ENCODE measurements at regions not wholly inside any gene's neighbourhood (a gene's known extent, or its start where the extent isn't known, plus 50 kb on each side); places are given as distances from the start of the nearest gene placed in this dataset.

DNA sequence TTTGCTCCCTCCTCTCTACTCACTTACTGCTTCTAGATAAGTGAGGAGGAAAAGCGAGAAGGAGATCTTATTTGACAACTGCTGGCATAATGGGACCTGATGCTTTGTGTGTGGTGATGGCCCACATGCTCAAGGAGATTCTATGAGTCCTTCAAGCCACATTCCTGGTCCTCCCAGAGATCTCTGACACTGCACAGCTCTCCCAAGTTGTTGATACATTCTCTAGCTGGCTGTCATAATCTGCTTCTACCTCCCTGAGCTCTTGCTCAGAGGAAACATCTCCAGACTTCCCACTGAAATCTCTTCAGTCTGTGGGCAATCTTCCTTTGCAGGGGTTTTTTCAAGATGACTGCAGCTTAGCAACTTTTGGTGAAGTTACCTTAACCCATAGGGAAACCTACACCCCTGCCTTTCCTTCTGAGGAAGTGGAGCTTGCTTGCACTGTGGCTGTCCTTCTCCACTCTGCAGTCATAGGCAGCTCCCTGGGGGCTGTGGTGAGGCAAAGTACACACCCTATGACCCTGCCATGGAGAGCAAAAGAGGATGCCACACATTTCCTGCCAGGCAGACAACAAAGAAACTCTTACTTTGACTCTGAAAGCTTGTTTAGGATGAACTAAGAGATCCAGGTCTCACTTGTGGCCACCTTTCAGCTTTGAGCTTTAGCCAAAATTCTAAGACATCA lies 163.8 kb downstream of the TMEM38B start:
- H3K27ac ChIP-seq: no peak overlapping the region
- no peak overlapping the region for H3K4me3 ChIP-seq
- no peaks in the 10 kb centered on the region for H3K9me2 ChIP-seq (replicated peaks; ENCODE audit: insufficient read depth)
- no peaks in the 10 kb centered on the region for H3K36me3 ChIP-seq (replicated peaks; ENCODE audit: insufficient read depth, low read depth)
- H3K79me2 ChIP-seq: no peaks in the 10 kb centered on the region
- H3K9me3 ChIP-seq (ENCODE audit: low read depth): no peaks in the 10 kb centered on the region
- no peaks in the 10 kb centered on the region for H3K4me1 ChIP-seq (ENCODE audit: insufficient read depth)
- no peaks in the 10 kb centered on the region for H3K27me3 ChIP-seq
- no peak for DNase-seq (ENCODE audit: low spot score)
- H2AFZ ChIP-seq: no peak overlapping the region
- H3K4me2 ChIP-seq: no peak overlapping the region
- TF ChIP-seq EZH2 (IDR thresholded peaks at IDR 0.05; ENCODE audit: borderline replicate concordance): no peak
- TF ChIP-seq, protein P1, sequence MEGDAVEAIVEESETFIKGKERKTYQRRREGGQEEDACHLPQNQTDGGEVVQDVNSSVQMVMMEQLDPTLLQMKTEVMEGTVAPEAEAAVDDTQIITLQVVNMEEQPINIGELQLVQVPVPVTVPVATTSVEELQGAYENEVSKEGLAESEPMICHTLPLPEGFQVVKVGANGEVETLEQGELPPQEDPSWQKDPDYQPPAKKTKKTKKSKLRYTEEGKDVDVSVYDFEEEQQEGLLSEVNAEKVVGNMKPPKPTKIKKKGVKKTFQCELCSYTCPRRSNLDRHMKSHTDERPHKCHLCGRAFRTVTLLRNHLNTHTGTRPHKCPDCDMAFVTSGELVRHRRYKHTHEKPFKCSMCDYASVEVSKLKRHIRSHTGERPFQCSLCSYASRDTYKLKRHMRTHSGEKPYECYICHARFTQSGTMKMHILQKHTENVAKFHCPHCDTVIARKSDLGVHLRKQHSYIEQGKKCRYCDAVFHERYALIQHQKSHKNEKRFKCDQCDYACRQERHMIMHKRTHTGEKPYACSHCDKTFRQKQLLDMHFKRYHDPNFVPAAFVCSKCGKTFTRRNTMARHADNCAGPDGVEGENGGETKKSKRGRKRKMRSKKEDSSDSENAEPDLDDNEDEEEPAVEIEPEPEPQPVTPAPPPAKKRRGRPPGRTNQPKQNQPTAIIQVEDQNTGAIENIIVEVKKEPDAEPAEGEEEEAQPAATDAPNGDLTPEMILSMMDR (IDR thresholded peaks at IDR 0.05; ENCODE audit: poor library complexity): no peak
- no peak for TF ChIP-seq EZH2phosphoT487 (IDR thresholded peaks at IDR 0.05; ENCODE audit: low read depth, severe bottlenecking, unreplicated experiment)
- H4K20me1 ChIP-seq (ENCODE audit: insufficient read depth, poor library complexity, severe bottlenecking): no peaks in the 10 kb centered on the region
- 89% methylated on average over 1 of the region's 1 CpG for whole genome bisulfite sequencing (ENCODE audit: low lambda C conversion rate, missing lambda C conversion rate)

DNA sequence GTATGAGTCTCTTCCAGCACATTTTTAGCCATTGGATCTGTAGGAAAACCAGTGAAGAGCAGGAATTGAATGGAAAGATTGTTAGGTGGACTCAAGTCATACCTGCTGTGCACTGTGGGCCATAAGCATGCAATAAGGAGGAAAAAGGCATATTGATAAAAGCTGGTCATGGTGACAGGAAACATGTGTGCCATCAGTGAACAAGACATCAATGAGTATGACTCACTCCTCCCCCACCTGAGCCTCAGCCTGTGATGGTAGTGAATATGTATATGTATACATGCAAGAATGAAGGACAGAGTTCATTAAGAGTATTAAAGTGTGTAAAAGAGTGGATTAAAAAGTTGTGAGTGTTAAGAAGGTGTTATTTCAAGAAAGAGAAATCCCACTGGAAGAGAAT lies 164.5 kb downstream of the TMEM38B start:
- H3K4me1 ChIP-seq (ENCODE audit: insufficient read depth): no peaks in the 10 kb centered on the region
- H3K4me2 ChIP-seq: no peak overlapping the region
- no peak overlapping the region for H3K4me3 ChIP-seq
- no peak overlapping the region for H3K27ac ChIP-seq
- TF ChIP-seq EZH2phosphoT487 (IDR thresholded peaks at IDR 0.05; ENCODE audit: low read depth, severe bottlenecking, unreplicated experiment) (no peak), EZH2 (IDR thresholded peaks at IDR 0.05; ENCODE audit: borderline replicate concordance) (no peak)
- TF ChIP-seq, protein P1 (IDR thresholded peaks at IDR 0.05; ENCODE audit: poor library complexity): no peak
- H3K79me2 ChIP-seq: no peaks in the 10 kb centered on the region
- H3K9me3 ChIP-seq (ENCODE audit: low read depth): no peaks in the 10 kb centered on the region
- no peak overlapping the region for H2AFZ ChIP-seq
- no peaks in the 10 kb centered on the region for H3K36me3 ChIP-seq (replicated peaks; ENCODE audit: insufficient read depth, low read depth)
- H3K27me3 ChIP-seq: no peaks in the 10 kb centered on the region
- no peaks in the 10 kb centered on the region for H3K9me2 ChIP-seq (replicated peaks; ENCODE audit: insufficient read depth)
- DNase-seq (ENCODE audit: low spot score): no peak
- no peaks in the 10 kb centered on the region for H4K20me1 ChIP-seq (ENCODE audit: insufficient read depth, poor library complexity, severe bottlenecking)

DNA sequence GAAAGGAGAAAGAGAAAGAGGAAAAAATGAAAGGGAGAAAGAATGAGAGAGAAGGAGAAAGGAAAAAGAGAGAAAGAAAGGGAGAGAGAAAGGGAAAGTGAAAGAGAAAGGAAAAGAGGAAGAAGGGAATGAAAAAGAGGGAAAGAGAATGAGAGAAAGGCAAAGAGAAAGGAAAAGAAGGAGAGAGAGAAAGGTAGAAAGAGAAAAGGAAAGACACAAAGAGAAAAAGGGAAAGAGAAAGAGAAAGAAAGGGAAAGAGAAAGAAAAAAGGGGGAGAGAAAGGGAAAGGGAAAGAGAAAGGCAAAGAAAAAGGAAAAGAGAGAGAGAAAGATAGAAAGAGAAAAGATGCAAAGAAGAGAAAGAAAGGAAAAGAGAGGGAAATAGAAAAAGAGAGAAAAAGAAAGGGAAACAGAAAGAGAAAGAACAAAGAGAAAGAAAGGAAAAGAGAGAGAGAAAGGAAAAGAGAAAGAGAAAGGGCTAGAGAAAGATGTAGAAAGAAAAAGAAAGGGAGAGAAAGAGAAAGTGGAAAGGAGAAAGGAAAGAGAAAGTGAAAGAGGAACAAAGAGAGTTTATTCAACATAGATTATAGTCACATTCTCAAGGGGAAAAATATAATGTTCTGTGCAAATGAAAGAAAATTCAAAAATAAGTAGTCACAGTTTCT lies 165.2 kb downstream of the TMEM38B start:
- Histone ChIP-seq H3K36me3 (replicated peaks; ENCODE audit: insufficient read depth, low read depth) (no peaks in the 10 kb centered on the region), H3K27me3 (no peaks in the 10 kb centered on the region), H2AFZ (peak overlapping the region; percentile 41)

More for the DNA sequence above, 165.2 kb downstream of the TMEM38B start:
- no peak for DNase-seq (ENCODE audit: low spot score)
- H3K4me3 ChIP-seq: no peak overlapping the region
- TF ChIP-seq, protein P1 (IDR thresholded peaks at IDR 0.05; ENCODE audit: poor library complexity): no peak
- no peak for TF ChIP-seq EZH2phosphoT487 (IDR thresholded peaks at IDR 0.05; ENCODE audit: low read depth, severe bottlenecking, unreplicated experiment)
- no peaks in the 10 kb centered on the region for H3K79me2 ChIP-seq
- no peak overlapping the region for H3K27ac ChIP-seq
- no peaks in the 10 kb centered on the region for H3K9me2 ChIP-seq (replicated peaks; ENCODE audit: insufficient read depth)
- H3K9me3 ChIP-seq (ENCODE audit: low read depth): no peaks in the 10 kb centered on the region
- no peak overlapping the region for H3K4me2 ChIP-seq
- H4K20me1 ChIP-seq (ENCODE audit: insufficient read depth, poor library complexity, severe bottlenecking): no peaks in the 10 kb centered on the region
- no peaks in the 10 kb centered on the region for H3K4me1 ChIP-seq (ENCODE audit: insufficient read depth)

Data from hepatocyte (in vitro differentiated cells).